Cardiac muscle cell (in vitro differentiated cells and primary cell): ENCODE measurements at regions not wholly inside any gene's neighbourhood (a gene's known extent, or its start where the extent isn't known, plus 50 kb on each side); places are given as distances from the start of the nearest gene placed in this dataset.

Experiments used
- DNase-seq, 2 donors: peaks; one replicate each; pipeline versions ENCODE4 v3.0.0 to v3.0.0-alpha.2; 2010 to 2017; ENCODE audit warnings: low read depth in 1 of 2, low spot score in 1 of 2
- H3K27ac ChIP-seq: fragments of 200-600 bp; sonication (generic); 2 replicates; pipeline ENCODE4 v1.5.1; 2016
- H3K27me3 ChIP-seq: fragments of 200-600 bp; sonication (generic); 2 replicates; pipeline ENCODE4 v1.6.0; 2016; ENCODE audit warnings: control low read depth
- H3K36me3 ChIP-seq: fragments of 200-600 bp; sonication (generic); 2 replicates; pipeline ENCODE4 v1.5.1; 2016; ENCODE audit warnings: control low read depth
- H3K4me1 ChIP-seq: fragments of 200-600 bp; sonication (generic); 2 replicates; pipeline ENCODE4 v1.8.1; 2017; ENCODE audit warnings: low read depth, mild to moderate bottlenecking, mixed run types
- H3K4me3 ChIP-seq: fragments of 200-600 bp; sonication (generic); 2 replicates; pipeline ENCODE4 v1.5.1; 2016; ENCODE audit warnings: mild to moderate bottlenecking
- H3K9me3 ChIP-seq: fragments of 200-600 bp; sonication (generic); 2 replicates; pipeline ENCODE4 v1.5.1; 2017; ENCODE audit warnings: low read depth, mild to moderate bottlenecking, control low read depth
- TF ChIP-seq, protein P1 (sequence below): IDR thresholded peaks from 2 replicates; pipeline ENCODE4 v1.5.1; 2012; ENCODE audit warnings: low read depth, mild to moderate bottlenecking, low read length

DNA sequence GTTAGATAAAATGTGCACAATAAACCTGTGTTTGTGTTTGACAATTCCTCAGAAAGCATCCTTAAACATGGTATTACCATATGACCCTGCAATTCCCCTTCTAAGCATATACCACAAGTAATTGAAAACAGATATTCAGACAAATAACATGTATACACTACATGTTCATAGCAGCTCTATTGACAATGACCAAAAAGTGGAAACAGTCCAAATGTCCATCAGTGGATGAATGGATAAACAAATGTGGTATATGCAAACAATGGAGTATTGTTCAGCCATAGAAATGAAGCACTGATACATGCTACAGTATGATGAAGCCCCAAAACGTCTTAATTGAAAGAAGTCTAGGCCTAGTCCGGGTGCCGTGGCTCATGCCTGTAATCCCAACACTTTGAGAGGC is 280.1 kb downstream of the OTUD1 start:
- peaks cover 3% of the 10 kb centered on the region for H3K27me3 ChIP-seq
- TF ChIP-seq, protein P1, sequence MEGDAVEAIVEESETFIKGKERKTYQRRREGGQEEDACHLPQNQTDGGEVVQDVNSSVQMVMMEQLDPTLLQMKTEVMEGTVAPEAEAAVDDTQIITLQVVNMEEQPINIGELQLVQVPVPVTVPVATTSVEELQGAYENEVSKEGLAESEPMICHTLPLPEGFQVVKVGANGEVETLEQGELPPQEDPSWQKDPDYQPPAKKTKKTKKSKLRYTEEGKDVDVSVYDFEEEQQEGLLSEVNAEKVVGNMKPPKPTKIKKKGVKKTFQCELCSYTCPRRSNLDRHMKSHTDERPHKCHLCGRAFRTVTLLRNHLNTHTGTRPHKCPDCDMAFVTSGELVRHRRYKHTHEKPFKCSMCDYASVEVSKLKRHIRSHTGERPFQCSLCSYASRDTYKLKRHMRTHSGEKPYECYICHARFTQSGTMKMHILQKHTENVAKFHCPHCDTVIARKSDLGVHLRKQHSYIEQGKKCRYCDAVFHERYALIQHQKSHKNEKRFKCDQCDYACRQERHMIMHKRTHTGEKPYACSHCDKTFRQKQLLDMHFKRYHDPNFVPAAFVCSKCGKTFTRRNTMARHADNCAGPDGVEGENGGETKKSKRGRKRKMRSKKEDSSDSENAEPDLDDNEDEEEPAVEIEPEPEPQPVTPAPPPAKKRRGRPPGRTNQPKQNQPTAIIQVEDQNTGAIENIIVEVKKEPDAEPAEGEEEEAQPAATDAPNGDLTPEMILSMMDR: no peak
- H3K4me3 ChIP-seq: no peak overlapping the region

DNA sequence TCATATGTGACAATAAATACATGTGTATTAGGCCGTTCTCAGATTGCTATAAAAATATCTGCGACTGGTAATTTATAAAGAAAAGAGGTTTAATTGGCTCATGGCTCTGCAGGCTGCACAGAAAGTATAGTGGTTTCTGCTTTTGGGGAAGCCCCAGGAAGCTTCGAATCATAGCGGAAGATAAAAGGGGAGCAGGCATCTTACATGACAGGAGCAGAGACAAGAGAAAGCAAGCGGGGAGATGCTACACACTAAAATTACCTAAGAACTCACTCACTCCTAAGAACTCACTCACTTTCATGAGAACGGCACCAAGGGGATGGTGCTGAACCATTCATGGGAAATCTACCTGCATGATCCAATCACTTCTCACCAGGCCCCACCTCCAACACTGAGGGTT is 284.9 kb downstream of the OTUD1 start:
- no peaks in the 10 kb centered on the region for H3K4me1 ChIP-seq
- no peaks in the 10 kb centered on the region for H3K9me3 ChIP-seq
- no peak overlapping the region for H3K27ac ChIP-seq
- TF ChIP-seq, protein P1: no peak
- H3K36me3 ChIP-seq: no peaks in the 10 kb centered on the region
- H3K4me3 ChIP-seq: no peak overlapping the region
- no peaks in the 10 kb centered on the region for H3K27me3 ChIP-seq
- no peak for DNase-seq

More for the DNA sequence above, 280.1 kb downstream of the OTUD1 start:
- H3K36me3 ChIP-seq: no peaks in the 10 kb centered on the region
- H3K27ac ChIP-seq: no peak overlapping the region
- H3K4me1 ChIP-seq: no peaks in the 10 kb centered on the region
- no peak for DNase-seq
- no peaks in the 10 kb centered on the region for H3K9me3 ChIP-seq

DNA sequence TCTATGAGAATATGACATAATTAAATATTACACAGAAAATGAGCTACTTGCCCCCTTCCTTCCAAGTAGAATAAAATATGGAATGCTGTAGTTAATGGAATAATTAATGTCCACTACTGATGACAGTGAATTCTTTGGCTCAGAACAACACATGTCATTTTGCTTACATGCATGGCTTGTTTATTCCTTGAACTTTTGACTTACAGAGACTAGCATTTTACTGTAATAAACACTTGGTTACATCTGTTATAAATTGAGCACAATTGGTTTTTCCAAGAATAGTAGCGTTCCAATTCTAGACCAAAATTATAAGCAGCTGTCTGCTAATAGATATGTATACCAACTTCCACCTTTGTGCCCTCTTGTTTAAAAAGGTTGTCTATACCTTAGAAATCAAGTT is 286.7 kb downstream of the OTUD1 start:
- Histone ChIP-seq H3K27me3 (no peaks in the 10 kb centered on the region), H3K27ac (no peak overlapping the region), H3K4me3 (no peak overlapping the region), H3K36me3 (no peaks in the 10 kb centered on the region), H3K4me1 (no peaks in the 10 kb centered on the region), H3K9me3 (no peaks in the 10 kb centered on the region)
- TF ChIP-seq, protein P1: no peak
- no peak for DNase-seq

DNA sequence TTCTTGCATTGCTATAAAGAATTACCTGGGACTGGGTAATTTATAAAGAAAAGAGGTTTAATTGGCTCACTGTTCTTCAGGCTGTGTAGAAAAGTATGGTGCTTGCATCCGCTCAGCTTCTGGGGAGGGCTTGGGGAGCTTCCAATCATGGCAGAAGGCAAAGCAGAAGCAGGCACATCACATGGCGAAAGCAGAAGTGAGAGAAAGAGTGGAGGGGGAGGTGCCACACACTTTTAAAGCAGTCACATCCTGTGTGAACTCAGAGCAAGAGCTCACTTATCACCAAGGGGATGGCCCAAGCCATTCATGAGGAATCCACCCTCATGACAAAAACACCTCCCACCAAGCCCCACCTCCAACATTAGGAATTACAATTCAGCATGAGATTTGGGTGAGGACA is 303.5 kb downstream of the OTUD1 start:
- Histone ChIP-seq H3K36me3 (no peaks in the 10 kb centered on the region), H3K4me3 (no peak overlapping the region), H3K27ac (no peak overlapping the region), H3K9me3 (no peaks in the 10 kb centered on the region), H3K4me1 (no peaks in the 10 kb centered on the region), H3K27me3 (no peaks in the 10 kb centered on the region)
- DNase-seq: no peak
- TF ChIP-seq, protein P1: no peak

DNA sequence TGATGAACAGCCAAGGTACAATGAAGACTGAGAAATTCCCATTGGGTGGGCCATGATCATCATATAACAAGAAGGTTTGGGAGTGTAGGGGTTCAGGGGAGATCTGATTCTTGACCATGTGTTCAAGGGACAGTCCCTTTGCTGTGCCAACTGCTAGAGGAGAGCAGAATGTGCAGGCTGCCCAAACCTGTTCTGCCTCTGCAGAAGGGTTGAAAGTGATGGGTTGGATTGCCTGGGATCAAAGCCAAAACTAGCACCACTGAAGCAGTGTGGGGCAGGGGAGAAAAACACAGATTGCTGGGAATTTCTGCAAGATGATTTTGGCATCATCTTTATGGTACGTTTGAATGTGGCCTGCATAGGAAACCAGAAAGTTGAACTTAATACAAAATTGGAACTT is 303.9 kb downstream of the OTUD1 start:
- TF ChIP-seq, protein P1: no peak
- Histone ChIP-seq H3K9me3 (no peaks in the 10 kb centered on the region), H3K36me3 (no peaks in the 10 kb centered on the region), H3K27me3 (no peaks in the 10 kb centered on the region), H3K4me1 (no peaks in the 10 kb centered on the region), H3K27ac (no peak overlapping the region), H3K4me3 (no peak overlapping the region)
- no peak for DNase-seq

DNA sequence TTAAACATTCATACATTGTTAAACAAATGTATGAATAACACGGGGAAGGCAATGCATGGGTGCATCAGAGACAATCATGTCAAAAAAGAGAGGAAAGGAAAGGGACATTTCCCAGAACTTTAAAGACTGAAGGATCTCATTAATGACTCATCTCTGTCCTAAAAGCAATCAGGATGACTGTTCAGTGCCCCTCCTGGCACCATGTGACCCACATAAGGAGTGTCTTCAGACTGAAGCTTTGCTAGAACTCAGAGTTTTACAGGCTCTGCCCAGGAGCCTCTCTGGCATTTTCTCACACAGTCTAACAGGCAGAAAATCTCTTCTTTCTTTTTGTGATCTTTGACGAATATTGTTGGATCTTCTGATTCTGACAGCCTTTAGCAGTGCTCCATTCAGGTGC is 315.3 kb downstream of the OTUD1 start:
- no peaks in the 10 kb centered on the region for H3K36me3 ChIP-seq
- DNase-seq: no peak
- H3K4me3 ChIP-seq: no peak overlapping the region
- no peaks in the 10 kb centered on the region for H3K9me3 ChIP-seq
- no peaks in the 10 kb centered on the region for H3K4me1 ChIP-seq
- TF ChIP-seq, protein P1: no peak
- peaks cover 4% of the 10 kb centered on the region for H3K27me3 ChIP-seq
- H3K27ac ChIP-seq: no peak overlapping the region
